AG10803 (cell line): ENCODE measurements at regions not wholly inside any gene's neighbourhood (a gene's known extent, or its start where the extent isn't known, plus 50 kb on each side); places are given as distances from the start of the nearest gene placed in this dataset.

Source experiments
- DNase-seq: peaks from one replicate; pipeline ENCODE4 v3.0.0; 2010; ENCODE audit warnings: low read depth
- H3K4me3 ChIP-seq: 2 replicates; pipeline ENCODE4 v1.5.1; 2011; ENCODE audit warnings: mild to moderate bottlenecking, low read length, control low read depth
- CTCF ChIP-seq: conservative IDR thresholded peaks from 2 replicates; pipeline ENCODE4 v1.5.1; 2011; ENCODE audit warnings: mild to moderate bottlenecking, low read length, control low read depth, inconsistent platforms

- DNase-seq = no peak
- H3K4me3 ChIP-seq = no peak overlapping the region
- TF ChIP-seq CTCF = no peak
Measured at GRCh38 chr19:29371251-29372090, 154.3 kb upstream of the VSTM2B start.

- no peak for DNase-seq
- no peak for TF ChIP-seq CTCF
- H3K4me3 ChIP-seq = no peak overlapping the region
Measured at GRCh38 chr19:29372091-29372415, 153.7 kb upstream of the VSTM2B start.

GRCh38 chr19:29372461-29372860, 153.3 kb upstream of the VSTM2B start:
- no peak for TF ChIP-seq CTCF
- DNase-seq = no peak
- no peak overlapping the region for H3K4me3 ChIP-seq

GRCh38 chr19:29372921-29373797, 152.6 kb upstream of the VSTM2B start:
- no peak for DNase-seq
- TF ChIP-seq CTCF = no peak
- no peak overlapping the region for H3K4me3 ChIP-seq

- no peak overlapping the region for H3K4me3 ChIP-seq
- DNase-seq = no peak
- no peak for TF ChIP-seq CTCF
Measured at GRCh38 chr19:29375429-29376119, 150.2 kb upstream of the VSTM2B start.

GRCh38 chr19:29376855-29377354, 148.9 kb upstream of the VSTM2B start:
- no peak for TF ChIP-seq CTCF
- no peak for DNase-seq
- no peak overlapping the region for H3K4me3 ChIP-seq
